Naive thymus-derived CD4-positive, alpha-beta T cell (primary cell): ENCODE measurements at regions not wholly inside any gene's neighbourhood (a gene's known extent, or its start where the extent isn't known, plus 50 kb on each side); places are given as distances from the start of the nearest gene placed in this dataset.

Source experiments
- ATAC-seq: fragments of 150-1000 bp; cut with Tn5 transposase; 2 replicates; pipeline ENCODE4 v1.10.0; 2021; ENCODE audit warnings: mild to moderate bottlenecking, moderate library complexity
- CTCF ChIA-PET: fragments of 350-600 bp; sonication (Branson Sonifier 250); formaldehyde crosslinking; loops from one replicate; lab custom pipeline; 2021; ENCODE audit warnings: antibody characterized with exemption; lab: Charles Lee
- POLR2A ChIA-PET: fragments of 350-600 bp; sonication (Branson Sonifier 250); formaldehyde crosslinking; loops from one replicate; lab custom pipeline; 2021; ENCODE audit warnings: antibody characterized with exemption, inconsistent platforms; lab: Charles Lee
- DNase-seq, 9 donors: peaks; one replicate each; pipeline versions ENCODE4 v3.0.0 to v3.0.0-alpha.2; 2020 to 2022; ENCODE audit warnings: mixed read lengths in 1 of 9
- H3K27ac ChIP-seq: one replicate; pipeline ENCODE4 v1.7.0; 2013; ENCODE audit warnings: mild to moderate bottlenecking, low read depth, low read length, moderate library complexity
- H3K27me3 ChIP-seq, 2 donors: one replicate each; pipeline ENCODE4 v1.7.0; 2013; ENCODE audit warnings: low read length in 2 of 2, mild to moderate bottlenecking in 2 of 2, moderate library complexity in 2 of 2; ENCODE audit not compliant: control insufficient read depth in 2 of 2, insufficient read depth in 2 of 2
- H3K36me3 ChIP-seq, 3 experiments: 1 replicate in 2 of 3; 2 replicates in 1 of 3; pipeline ENCODE4 v1.7.0; 2013; ENCODE audit warnings: low read length in 3 of 3, mild to moderate bottlenecking in 3 of 3, moderate library complexity in 1 of 3; ENCODE audit not compliant: insufficient read depth in 3 of 3, control insufficient read depth in 2 of 3
- H3K4me1 ChIP-seq, 2 donors: one replicate each; pipeline ENCODE4 v1.7.0; 2013; ENCODE audit warnings: low read length in 2 of 2, mild to moderate bottlenecking in 2 of 2, moderate library complexity in 1 of 2; ENCODE audit not compliant: control insufficient read depth in 2 of 2, insufficient read depth in 2 of 2
- H3K4me3 ChIP-seq: 2 replicates; pipeline ENCODE4 v1.7.0; 2013; ENCODE audit warnings: mild to moderate bottlenecking, low read length
- H3K9me3 ChIP-seq, 3 experiments: 1 replicate in 2 of 3; 2 replicates in 1 of 3; pipeline ENCODE4 v1.7.0; 2013; ENCODE audit warnings: low read length in 3 of 3; ENCODE audit not compliant: control insufficient read depth in 2 of 3
- H3K27ac Mint-ChIP-seq, 9 donors: one replicate each; pipeline ENCODE4 v1.8.0; 2020 to 2022; ENCODE audit warnings: mixed read lengths in 9 of 9, mild to moderate bottlenecking in 8 of 9, moderate library complexity in 5 of 9, inconsistent platforms in 2 of 9
- H3K27me3 Mint-ChIP-seq, 5 donors: one replicate each; pipeline ENCODE4 v1.8.0; 2021 to 2022; ENCODE audit warnings: mixed read lengths in 5 of 5, mild to moderate bottlenecking in 1 of 5
- H3K36me3 Mint-ChIP-seq, 5 donors: one replicate each; pipeline ENCODE4 v1.8.0; 2020 to 2022; ENCODE audit warnings: mixed read lengths in 5 of 5, mild to moderate bottlenecking in 3 of 5, inconsistent platforms in 1 of 5
- H3K4me1 Mint-ChIP-seq, 7 donors: one replicate each; pipeline ENCODE4 v1.8.0; 2020 to 2022; ENCODE audit warnings: mixed read lengths in 7 of 7, mild to moderate bottlenecking in 3 of 7, inconsistent platforms in 1 of 7
- H3K4me3 Mint-ChIP-seq, 10 donors: one replicate each; pipeline ENCODE4 v1.8.0; 2020 to 2022; ENCODE audit warnings: mild to moderate bottlenecking in 10 of 10, mixed read lengths in 10 of 10, moderate library complexity in 6 of 10, inconsistent platforms in 2 of 10
- H3K9me3 Mint-ChIP-seq, 11 donors: one replicate each; pipeline ENCODE4 v1.8.0; 2020 to 2022; ENCODE audit warnings: mixed read lengths in 11 of 11, mild to moderate bottlenecking in 4 of 11, inconsistent platforms in 1 of 11, moderate library complexity in 1 of 11
- intact Hi-C, 2 donors: fragments of 100-400 bp; cut with micrococcal nuclease; formaldehyde crosslinking; loops; one replicate each; pipeline ENCODE4 v1.15.1; 2023

- no peaks in the 10 kb centered on the region for H3K36me3 Mint-ChIP-seq
- no peak overlapping the region for H3K27ac ChIP-seq
- H3K27me3 Mint-ChIP-seq, result no peaks in the 10 kb centered on the region
- ChIA-PET CTCF (no interaction called here), POLR2A (no interaction called here)
- no peaks in the 10 kb centered on the region for H3K9me3 ChIP-seq
- no peaks in the 10 kb centered on the region for H3K27me3 ChIP-seq
- H3K27ac Mint-ChIP-seq, result no peak overlapping the region
- no peaks in the 10 kb centered on the region for H3K4me1 Mint-ChIP-seq
- peaks cover 0 to 6% (median 1%) of the 10 kb centered on the region in 11 donors for H3K9me3 Mint-ChIP-seq
- DNase-seq (no peak), ATAC-seq (no peak)
- no peaks in the 10 kb centered on the region for H3K36me3 ChIP-seq
- intact Hi-C loops, result no loop called here
- no peaks in the 10 kb centered on the region for H3K4me1 ChIP-seq
- H3K4me3 ChIP-seq, result no peak overlapping the region
- H3K4me3 Mint-ChIP-seq, result no peak overlapping the region
Measured at GRCh38 chr3:79928687-79929408, 161.1 kb upstream of the ROBO1 start.

GRCh38 chr3:79926522-79926921 is 158.7 kb upstream of the ROBO1 start:
- Mint-ChIP-seq H3K27ac (no peak overlapping the region), H3K4me3 (no peak overlapping the region), H3K4me1 (no peaks in the 10 kb centered on the region), H3K9me3 (peaks cover 0 to 9% (median 3%) of the 10 kb centered on the region in 11 donors), H3K27me3 (no peaks in the 10 kb centered on the region), H3K36me3 (no peaks in the 10 kb centered on the region)
- intact Hi-C loops, result no loop called here
- Histone ChIP-seq H3K4me3 (no peak overlapping the region), H3K36me3 (no peaks in the 10 kb centered on the region), H3K27me3 (no peaks in the 10 kb centered on the region), H3K27ac (no peak overlapping the region), H3K4me1 (no peaks in the 10 kb centered on the region), H3K9me3 (no peaks in the 10 kb centered on the region)
- ChIA-PET CTCF (no interaction called here), POLR2A (no interaction called here)
- ATAC-seq, result no peak
- no peak for DNase-seq

- no peaks in the 10 kb centered on the region for H3K4me1 ChIP-seq
- ChIA-PET POLR2A (no interaction called here), CTCF (no interaction called here)
- no peak overlapping the region for H3K27ac ChIP-seq
- H3K27ac Mint-ChIP-seq, result no peak overlapping the region
- intact Hi-C loops, result no loop called here
- H3K36me3 Mint-ChIP-seq, result no peaks in the 10 kb centered on the region
- DNase-seq (no peak), ATAC-seq (no peak)
- peaks cover 0 to 5% (median 2%) of the 10 kb centered on the region in 11 donors for H3K9me3 Mint-ChIP-seq
- H3K27me3 Mint-ChIP-seq, result no peaks in the 10 kb centered on the region
- H3K4me1 Mint-ChIP-seq, result peaks cover 0 to 1% (median 0%) of the 10 kb centered on the region in 7 donors
- H3K9me3 ChIP-seq, result no peaks in the 10 kb centered on the region
- H3K4me3 ChIP-seq, result no peak overlapping the region
- H3K36me3 ChIP-seq, result no peaks in the 10 kb centered on the region
- no peak overlapping the region for H3K4me3 Mint-ChIP-seq
- no peaks in the 10 kb centered on the region for H3K27me3 ChIP-seq
Measured at GRCh38 chr3:79922633-79923032, 154.8 kb upstream of the ROBO1 start.

- ChIA-PET CTCF (no interaction called here), POLR2A (no interaction called here)
- H3K9me3 ChIP-seq, result no peaks in the 10 kb centered on the region
- H3K36me3 Mint-ChIP-seq, result no peaks in the 10 kb centered on the region
- no peak for ATAC-seq
- H3K4me1 ChIP-seq, result no peaks in the 10 kb centered on the region
- H3K9me3 Mint-ChIP-seq, result peaks cover 0 to 11% (median 5%) of the 10 kb centered on the region in 11 donors
- no peak for DNase-seq
- H3K27ac ChIP-seq, result no peak overlapping the region
- no peak overlapping the region for H3K4me3 ChIP-seq
- H3K36me3 ChIP-seq, result no peaks in the 10 kb centered on the region
- intact Hi-C loops, result no loop called here
- H3K4me1 Mint-ChIP-seq, result peaks cover 0 to 1% (median 0%) of the 10 kb centered on the region in 7 donors
- no peak overlapping the region for H3K27ac Mint-ChIP-seq
- H3K27me3 ChIP-seq, result no peaks in the 10 kb centered on the region
- no peaks in the 10 kb centered on the region for H3K27me3 Mint-ChIP-seq
- no peak overlapping the region for H3K4me3 Mint-ChIP-seq
Measured at GRCh38 chr3:79917561-79917960, 149.8 kb upstream of the ROBO1 start.

GRCh38 chr3:79910337-79910736 is 142.5 kb upstream of the ROBO1 start:
- Mint-ChIP-seq H3K27ac (no peak overlapping the region), H3K9me3 (peaks cover 0 to 8% (median 3%) of the 10 kb centered on the region in 11 donors), H3K27me3 (no peaks in the 10 kb centered on the region), H3K4me1 (no peaks in the 10 kb centered on the region), H3K4me3 (no peak overlapping the region), H3K36me3 (no peaks in the 10 kb centered on the region)
- ChIA-PET POLR2A (no interaction called here), CTCF (no interaction called here)
- DNase-seq (no peak), ATAC-seq (no peak)
- Histone ChIP-seq H3K27me3 (no peaks in the 10 kb centered on the region), H3K9me3 (no peaks in the 10 kb centered on the region), H3K4me3 (no peak overlapping the region), H3K27ac (no peak overlapping the region), H3K4me1 (no peaks in the 10 kb centered on the region), H3K36me3 (no peaks in the 10 kb centered on the region)
- intact Hi-C loops, result no loop called here

GRCh38 chr3:79906106-79906505 is 138.3 kb upstream of the ROBO1 start:
- CTCF ChIA-PET, result no interaction called here
- intact Hi-C loops, result no loop called here

GRCh38 chr3:79902151-79902550 is 134.4 kb upstream of the ROBO1 start:
- Histone ChIP-seq H3K36me3 (peaks cover 0 to 1% (median 0%) of the 10 kb centered on the region in 3 experiments), H3K4me3 (no peak overlapping the region), H3K9me3 (no peaks in the 10 kb centered on the region), H3K4me1 (no peaks in the 10 kb centered on the region), H3K27me3 (no peaks in the 10 kb centered on the region), H3K27ac (no peak overlapping the region)
- H3K27me3 Mint-ChIP-seq, result no peaks in the 10 kb centered on the region
- H3K36me3 Mint-ChIP-seq, result no peaks in the 10 kb centered on the region
- ChIA-PET CTCF (no interaction called here), POLR2A (no interaction called here)
- peaks cover 0 to 2% (median 0%) of the 10 kb centered on the region in 7 donors for H3K4me1 Mint-ChIP-seq
- DNase-seq, result no peak
- H3K9me3 Mint-ChIP-seq, result peaks cover 0 to 22% (median 2%) of the 10 kb centered on the region in 11 donors
- H3K4me3 Mint-ChIP-seq, result no peak overlapping the region
- no peak for ATAC-seq
- H3K27ac Mint-ChIP-seq, result no peak overlapping the region
- intact Hi-C loops, result no loop called here

More at GRCh38 chr3:79906106-79906505, 138.3 kb upstream of the ROBO1 start:
- Histone ChIP-seq H3K27me3 (no peaks in the 10 kb centered on the region), H3K4me3 (no peak overlapping the region), H3K4me1 (no peaks in the 10 kb centered on the region), H3K9me3 (no peaks in the 10 kb centered on the region), H3K27ac (no peak overlapping the region), H3K36me3 (no peaks in the 10 kb centered on the region)
- ATAC-seq (no peak), DNase-seq (no peak)
- Mint-ChIP-seq H3K4me3 (no peak overlapping the region), H3K27me3 (no peaks in the 10 kb centered on the region), H3K36me3 (no peaks in the 10 kb centered on the region), H3K27ac (no peak overlapping the region), H3K4me1 (no peaks in the 10 kb centered on the region), H3K9me3 (peaks cover 0 to 20% (median 2%) of the 10 kb centered on the region in 11 donors)
- POLR2A ChIA-PET, result no interaction called here
